ENCODE measurements at regions not wholly inside any gene's neighbourhood (a gene's known extent, or its start where the extent isn't known, plus 50 kb on each side); places are given as distances from the start of the nearest gene placed in this dataset.
A peak's percentile ranks its signal among the peaks of the same experiment; 100 is the strongest.

DNA sequence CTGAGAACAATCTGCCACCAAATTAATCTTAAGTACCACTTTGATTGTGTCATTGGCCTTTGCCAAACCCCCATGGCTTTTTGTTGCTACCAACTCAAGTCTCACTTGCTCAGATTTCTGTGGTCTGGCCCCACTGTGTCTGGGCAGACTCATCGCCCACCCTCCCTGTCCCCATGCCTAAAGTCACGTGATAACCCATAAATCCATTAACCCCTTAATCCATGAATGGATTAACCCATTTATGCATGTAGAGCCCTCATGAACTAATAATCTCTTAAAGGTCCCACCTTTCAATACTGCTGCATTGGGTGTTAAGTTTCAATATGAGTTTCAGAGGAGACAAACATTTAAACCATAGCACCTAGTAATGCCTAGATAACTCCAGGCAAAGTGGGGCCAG is 78.5 kb upstream of the BLTP1 start:
- Histone ChIP-seq H3K27me3 (ENCODE audit: control insufficient read depth in 1 of 2, insufficient read depth in 2 of 2, low read length in 2 of 2) (no peaks in the 10 kb centered on the region), H4K20me1 (ENCODE audit: insufficient read depth, low read length) (no peaks in the 10 kb centered on the region), H3K9ac (ENCODE audit: insufficient read depth, low read depth, low read length) (no peak overlapping the region), H3K4me3 (replicated peaks in 1 of 3; ENCODE audit: insufficient read depth in 1 of 3, low read depth in 2 of 3, low read length in 3 of 3) (no peak overlapping the region), H3K36me3 (replicated peaks in 1 of 2; ENCODE audit: control insufficient read depth in 1 of 2, insufficient read depth in 2 of 2, low read length in 2 of 2) (no peaks in the 10 kb centered on the region), H3K4me2 (ENCODE audit: low read depth, low read length) (no peak overlapping the region), H2AFZ (ENCODE audit: low read length) (no peak overlapping the region), H3K4me1 (ENCODE audit: insufficient read depth, low read length) (no peaks in the 10 kb centered on the region), H3K79me2 (ENCODE audit: insufficient read depth, low read length) (no peaks in the 10 kb centered on the region), H3K27ac (ENCODE audit: extremely low read length, insufficient read depth, low read length) (no peak overlapping the region), H3K9me3 (ENCODE audit: low read length) (no peaks in the 10 kb centered on the region)
- no peak for TF ChIP-seq ZFP62 (CRISPR knock-in tag; IDR thresholded peaks at IDR 0.05)
- TF ChIP-seq ZNF12 (CRISPR knock-in tag; IDR thresholded peaks at IDR 0.05): no peak
- TF ChIP-seq RAD51 (IDR thresholded peaks at IDR 0.05; ENCODE audit: borderline replicate concordance): peak; percentile 56
- ATAC-seq (no peak), FAIRE-seq (no peak), DNase-seq (ENCODE audit: low spot score) (no peak)
- 0% methylated on average over 2 of the region's 2 CpGs for WGBS (ENCODE audit: low lambda C conversion rate)
- intact Hi-C loops (cut with micrococcal nuclease; ENCODE audit: unreplicated experiment) (no loop called here), in situ Hi-C loops (cut with HindIII; ENCODE audit: extremely low pct_ligation_motif_present, low pct_unique_long_range_greater_than_20kb) (no loop called here)
- ChIA-PET POLR2A (no interaction called here), CTCF (ENCODE audit: low intra/inter-chr PET ratio, low total read pairs) (no interaction called here)
- BruUV-seq (replicated peaks): no TSS peak

- no TSS peak for BruUV-seq (replicated peaks)
- H3K27ac ChIP-seq (ENCODE audit: extremely low read length, insufficient read depth, low read length): no peak overlapping the region
- no peak overlapping the region for H3K9ac ChIP-seq (ENCODE audit: insufficient read depth, low read depth, low read length)
- no peak for TF ChIP-seq TFAP4 (IDR thresholded peaks at IDR 0.05; ENCODE audit: borderline replicate concordance, low read depth)
- no peak for TF ChIP-seq DNMT3B (CRISPR knock-in tag; conservative IDR thresholded peaks at IDR 0.05)
- TF ChIP-seq ZKSCAN8 (CRISPR knock-in tag; IDR thresholded peaks at IDR 0.05; ENCODE audit: borderline replicate concordance): no peak
- TF ChIP-seq FOXO1 (CRISPR knock-in tag; IDR thresholded peaks at IDR 0.05): no peak
- TF ChIP-seq SOX5 (CRISPR knock-in tag; IDR thresholded peaks at IDR 0.05; ENCODE audit: borderline replicate concordance): no peak
- no peak for TF ChIP-seq UBTF (CRISPR knock-in tag; IDR thresholded peaks at IDR 0.05)
- TF ChIP-seq, protein P1, sequence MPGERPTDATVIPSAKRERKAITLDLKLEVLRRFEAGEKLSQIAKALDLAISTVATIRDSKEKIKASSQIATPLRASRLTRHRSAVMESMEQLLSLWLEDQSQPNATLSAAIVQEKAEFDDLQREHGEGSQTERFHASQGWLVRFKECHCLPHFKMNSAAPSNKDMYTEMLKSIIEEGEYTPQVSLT (CRISPR knock-in tag; IDR thresholded peaks at IDR 0.05; ENCODE audit: borderline replicate concordance, low read depth): no peak
- TF ChIP-seq, protein P2, sequence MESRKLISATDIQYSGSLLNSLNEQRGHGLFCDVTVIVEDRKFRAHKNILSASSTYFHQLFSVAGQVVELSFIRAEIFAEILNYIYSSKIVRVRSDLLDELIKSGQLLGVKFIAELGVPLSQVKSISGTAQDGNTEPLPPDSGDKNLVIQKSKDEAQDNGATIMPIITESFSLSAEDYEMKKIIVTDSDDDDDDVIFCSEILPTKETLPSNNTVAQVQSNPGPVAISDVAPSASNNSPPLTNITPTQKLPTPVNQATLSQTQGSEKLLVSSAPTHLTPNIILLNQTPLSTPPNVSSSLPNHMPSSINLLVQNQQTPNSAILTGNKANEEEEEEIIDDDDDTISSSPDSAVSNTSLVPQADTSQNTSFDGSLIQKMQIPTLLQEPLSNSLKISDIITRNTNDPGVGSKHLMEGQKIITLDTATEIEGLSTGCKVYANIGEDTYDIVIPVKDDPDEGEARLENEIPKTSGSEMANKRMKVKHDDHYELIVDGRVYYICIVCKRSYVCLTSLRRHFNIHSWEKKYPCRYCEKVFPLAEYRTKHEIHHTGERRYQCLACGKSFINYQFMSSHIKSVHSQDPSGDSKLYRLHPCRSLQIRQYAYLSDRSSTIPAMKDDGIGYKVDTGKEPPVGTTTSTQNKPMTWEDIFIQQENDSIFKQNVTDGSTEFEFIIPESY (CRISPR knock-in tag; IDR thresholded peaks at IDR 0.05): no peak
- TF ChIP-seq SALL1 (CRISPR knock-in tag; IDR thresholded peaks at IDR 0.05): no peak
- no peak for TF ChIP-seq ZSCAN29 (CRISPR knock-in tag; conservative IDR thresholded peaks at IDR 0.05)
- no peak for TF ChIP-seq ZNF256 (CRISPR knock-in tag; conservative IDR thresholded peaks at IDR 0.05)
- no peaks in the 10 kb centered on the region for H3K79me2 ChIP-seq (ENCODE audit: insufficient read depth, low read length)
- DNase-seq (ENCODE audit: low spot score) (no peak), FAIRE-seq (no peak), ATAC-seq (no peak)
- H4K20me1 ChIP-seq (ENCODE audit: insufficient read depth, low read length): no peaks in the 10 kb centered on the region
- no peaks in the 10 kb centered on the region for H3K27me3 ChIP-seq (ENCODE audit: control insufficient read depth in 1 of 2, insufficient read depth in 2 of 2, low read length in 2 of 2)
- H3K4me2 ChIP-seq (ENCODE audit: low read depth, low read length): no peak overlapping the region
- no peaks in the 10 kb centered on the region for H3K36me3 ChIP-seq (replicated peaks in 1 of 2; ENCODE audit: control insufficient read depth in 1 of 2, insufficient read depth in 2 of 2, low read length in 2 of 2)
- POLR2A ChIA-PET: no interaction called here
- intact Hi-C loops (cut with micrococcal nuclease; ENCODE audit: unreplicated experiment): no loop called here
- in situ Hi-C loops (cut with HindIII; ENCODE audit: extremely low pct_ligation_motif_present, low pct_unique_long_range_greater_than_20kb): no loop called here
- CTCF ChIA-PET (ENCODE audit: low intra/inter-chr PET ratio, low total read pairs): no interaction called here
- H2AFZ ChIP-seq (ENCODE audit: low read length): no peak overlapping the region
- WGBS (ENCODE audit: low lambda C conversion rate): 1% methylated on average over 6 of the region's 6 CpGs
- H3K4me1 ChIP-seq (ENCODE audit: insufficient read depth, low read length): no peaks in the 10 kb centered on the region
- H3K4me3 ChIP-seq (replicated peaks in 1 of 3; ENCODE audit: insufficient read depth in 1 of 3, low read depth in 2 of 3, low read length in 3 of 3): no peak overlapping the region
- no peaks in the 10 kb centered on the region for H3K9me3 ChIP-seq (ENCODE audit: low read length)
Measured at GRCh38 chr4:122065915-122066314, 86.2 kb upstream of the BLTP1 start.

Data from HepG2 (cell line).